ENCODE measurements at regions not wholly inside any gene's neighbourhood (a gene's known extent, or its start where the extent isn't known, plus 50 kb on each side); places are given as distances from the start of the nearest gene placed in this dataset.

DNA sequence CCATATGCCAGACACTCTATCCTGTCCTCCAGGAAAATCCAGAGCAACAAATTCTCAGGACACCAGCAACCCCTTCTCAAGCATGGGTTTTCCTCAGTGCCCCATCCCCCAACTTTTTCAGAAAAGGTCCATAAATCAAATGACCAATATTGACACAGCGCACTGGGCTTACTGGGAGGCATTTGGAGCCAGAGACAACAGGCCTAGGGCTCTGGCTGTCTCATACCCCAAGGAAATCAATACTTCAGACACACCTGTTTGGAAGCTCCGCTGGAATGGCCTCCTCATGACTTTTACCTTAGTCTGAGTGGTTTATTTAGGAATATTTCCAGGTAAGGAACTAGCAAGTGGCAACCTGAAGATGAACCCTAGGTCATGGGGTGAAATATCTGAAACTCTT lies 66.9 kb upstream of the TNR start:
- 89 to 100% methylated on average over 1 of the region's 2 CpGs for WGBS, 2 experiments (ENCODE audit: insufficient coverage in 2 of 2)
- Histone ChIP-seq H3K27ac (ENCODE audit: low read depth, low read length, severe bottlenecking) (no peak overlapping the region), H3K9me3 (ENCODE audit: control insufficient read depth, low read length) (no peaks in the 10 kb centered on the region), H3K36me3 (ENCODE audit: control insufficient read depth, insufficient read depth, low read length) (no peaks in the 10 kb centered on the region), H3K4me1 (ENCODE audit: control insufficient read depth, insufficient read depth, low read length, poor library complexity, severe bottlenecking) (no peaks in the 10 kb centered on the region), H3K4me3 (ENCODE audit: extremely low read depth, insufficient read depth, low read length, poor library complexity, severe bottlenecking) (no peak overlapping the region)

DNA sequence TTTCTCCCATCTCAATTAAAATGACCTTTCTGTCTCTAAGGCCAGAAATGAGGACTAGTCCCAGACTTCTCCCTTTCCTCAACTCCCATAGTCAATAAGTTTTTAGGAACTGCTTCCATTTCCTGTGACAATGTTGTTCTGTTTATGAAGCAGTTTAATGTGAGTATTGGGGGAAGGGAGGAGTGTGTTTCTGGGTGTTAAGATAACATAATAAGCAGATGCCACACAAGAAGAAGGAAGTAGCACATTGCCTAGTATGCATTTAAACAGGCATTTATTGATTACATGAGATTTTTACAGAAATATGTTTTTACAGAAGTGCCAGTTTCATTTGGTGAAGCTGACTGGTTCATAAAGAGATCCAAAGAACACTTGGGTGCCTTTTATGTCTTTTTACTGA lies 65.6 kb upstream of the TNR start:
- Histone ChIP-seq H3K27ac (ENCODE audit: low read depth, low read length, severe bottlenecking) (no peak overlapping the region), H3K9me3 (ENCODE audit: control insufficient read depth, low read length) (no peaks in the 10 kb centered on the region), H3K36me3 (ENCODE audit: control insufficient read depth, insufficient read depth, low read length) (no peaks in the 10 kb centered on the region), H3K4me1 (ENCODE audit: control insufficient read depth, insufficient read depth, low read length, poor library complexity, severe bottlenecking) (no peaks in the 10 kb centered on the region), H3K4me3 (ENCODE audit: extremely low read depth, insufficient read depth, low read length, poor library complexity, severe bottlenecking) (no peak overlapping the region)

DNA sequence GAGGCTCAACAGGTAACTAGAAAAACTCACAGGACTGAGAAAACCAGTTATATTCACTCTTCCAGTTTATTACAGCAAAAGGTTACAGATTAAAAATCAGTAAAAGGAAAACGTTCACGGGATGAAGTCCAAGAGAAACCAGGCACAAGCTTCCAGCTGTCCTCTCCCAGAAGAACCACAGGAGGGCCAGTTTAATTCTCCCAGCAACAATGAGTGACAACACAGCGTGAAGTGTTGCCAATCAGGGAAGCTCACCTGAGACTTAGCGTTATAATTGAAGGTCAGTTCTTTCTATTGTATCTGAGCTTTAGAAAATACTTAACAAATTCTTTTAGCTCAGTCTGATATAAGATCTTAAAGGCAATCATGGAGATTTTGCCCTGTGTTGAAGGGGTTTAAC lies 65.2 kb upstream of the TNR start:
- Histone ChIP-seq H3K9me3 (ENCODE audit: control insufficient read depth, low read length) (no peaks in the 10 kb centered on the region), H3K4me1 (ENCODE audit: control insufficient read depth, insufficient read depth, low read length, poor library complexity, severe bottlenecking) (no peaks in the 10 kb centered on the region), H3K4me3 (ENCODE audit: extremely low read depth, insufficient read depth, low read length, poor library complexity, severe bottlenecking) (no peak overlapping the region), H3K27ac (ENCODE audit: low read depth, low read length, severe bottlenecking) (no peak overlapping the region), H3K36me3 (ENCODE audit: control insufficient read depth, insufficient read depth, low read length) (no peaks in the 10 kb centered on the region)
- WGBS, 2 experiments (ENCODE audit: insufficient coverage in 2 of 2) = 0 to 21% methylated on average over 2 of the region's 4 CpGs

DNA sequence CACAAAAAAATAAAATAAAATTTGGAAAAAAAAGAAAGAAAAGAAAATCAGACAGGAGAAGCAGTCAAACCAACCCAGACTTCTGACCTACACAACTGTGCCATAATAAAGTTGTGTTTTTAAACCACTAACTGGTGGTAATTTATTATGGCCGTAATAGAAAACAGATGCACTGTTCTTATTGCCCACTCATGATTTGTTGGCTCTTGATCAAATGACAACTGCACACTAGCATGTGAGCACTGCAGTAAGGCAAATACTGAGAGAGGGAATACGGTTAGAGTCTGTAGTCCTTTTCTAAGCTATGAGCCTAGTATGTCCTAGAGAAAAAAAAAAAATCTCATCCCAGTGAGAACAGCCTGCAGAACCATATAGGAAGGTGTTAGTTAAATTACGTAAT lies 61.2 kb upstream of the TNR start:
- no peak overlapping the region for H3K4me3 ChIP-seq (ENCODE audit: extremely low read depth, insufficient read depth, low read length, poor library complexity, severe bottlenecking)
- 100% methylated on average over 1 of the region's 3 CpGs; no CpG with 5 or more reads in 1 of the 2 experiments for WGBS, 2 experiments (ENCODE audit: insufficient coverage in 2 of 2)

DNA sequence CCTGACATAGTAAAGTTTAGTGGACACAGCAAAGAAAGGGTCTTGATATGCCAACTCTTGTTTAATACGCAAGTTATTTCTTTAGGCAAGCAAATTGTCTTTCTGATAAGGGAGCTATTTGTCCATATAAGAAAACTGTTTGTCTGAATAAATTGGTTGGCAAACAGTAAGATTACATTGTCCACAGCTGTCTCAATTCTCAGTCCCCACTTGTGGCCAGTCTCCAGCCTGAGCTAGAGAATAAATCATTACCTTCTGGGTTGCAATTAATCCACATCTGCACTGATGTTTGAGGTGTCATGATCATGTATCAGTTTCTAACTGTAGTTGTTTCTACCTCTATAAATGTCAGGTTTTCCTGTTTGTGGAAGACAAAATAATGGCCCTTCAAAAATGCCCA lies 60.0 kb upstream of the TNR start:
- H3K9me3 ChIP-seq (ENCODE audit: control insufficient read depth, low read length) = no peaks in the 10 kb centered on the region
- H3K4me1 ChIP-seq (ENCODE audit: control insufficient read depth, insufficient read depth, low read length, poor library complexity, severe bottlenecking) = no peaks in the 10 kb centered on the region
- H3K36me3 ChIP-seq (ENCODE audit: control insufficient read depth, insufficient read depth, low read length) = no peaks in the 10 kb centered on the region
- H3K27ac ChIP-seq (ENCODE audit: low read depth, low read length, severe bottlenecking) = no peak overlapping the region
- no peak overlapping the region for H3K4me3 ChIP-seq (ENCODE audit: extremely low read depth, insufficient read depth, low read length, poor library complexity, severe bottlenecking)
- 100% methylated on average over 1 of the region's 1 CpG; no CpG with 5 or more reads in 1 of the 2 experiments for WGBS, 2 experiments (ENCODE audit: insufficient coverage in 2 of 2)

More for the DNA sequence above, 61.2 kb upstream of the TNR start:
- H3K36me3 ChIP-seq (ENCODE audit: control insufficient read depth, insufficient read depth, low read length) = no peaks in the 10 kb centered on the region
- H3K4me1 ChIP-seq (ENCODE audit: control insufficient read depth, insufficient read depth, low read length, poor library complexity, severe bottlenecking) = no peaks in the 10 kb centered on the region
- no peaks in the 10 kb centered on the region for H3K9me3 ChIP-seq (ENCODE audit: control insufficient read depth, low read length)
- H3K27ac ChIP-seq (ENCODE audit: low read depth, low read length, severe bottlenecking) = no peak overlapping the region

DNA sequence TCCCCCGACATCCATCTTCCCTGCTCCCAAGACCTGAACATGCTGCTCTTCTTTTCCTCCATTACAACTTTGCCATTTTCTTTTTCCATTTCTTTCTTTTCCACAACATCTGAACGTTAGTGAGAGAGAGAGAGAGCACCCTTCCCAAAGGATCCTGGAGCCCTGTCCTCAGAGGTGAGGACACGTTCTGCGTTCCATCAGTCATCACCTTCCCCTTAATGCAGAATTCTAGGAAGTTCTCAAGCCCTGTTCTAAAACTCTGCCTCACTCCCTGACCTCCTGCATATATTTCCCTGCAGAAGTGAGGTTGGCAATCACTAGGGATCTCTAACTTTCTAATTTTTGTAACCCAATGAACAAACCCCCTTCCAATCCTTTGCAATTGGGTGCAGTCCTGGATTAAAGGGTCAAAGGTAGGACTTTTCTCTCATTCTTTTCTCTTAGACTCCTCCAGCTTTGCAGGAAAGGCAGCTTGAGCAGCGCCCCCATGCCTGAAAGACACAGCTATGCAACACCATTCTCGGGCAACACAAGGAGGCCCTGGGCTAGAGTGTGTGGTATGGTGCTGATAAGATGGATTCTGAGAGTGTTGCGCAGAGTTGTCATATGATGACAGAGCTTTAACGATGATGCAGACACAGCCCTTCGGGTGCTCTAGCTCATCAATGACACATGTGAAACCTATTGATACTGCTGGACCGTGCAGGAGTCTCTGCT lies 59.2 kb upstream of the TNR start:
- H3K4me3 ChIP-seq (ENCODE audit: extremely low read depth, insufficient read depth, low read length, poor library complexity, severe bottlenecking) = no peak overlapping the region
- no peak overlapping the region for H3K27ac ChIP-seq (ENCODE audit: low read depth, low read length, severe bottlenecking)
- no peaks in the 10 kb centered on the region for H3K9me3 ChIP-seq (ENCODE audit: control insufficient read depth, low read length)
- no peaks in the 10 kb centered on the region for H3K4me1 ChIP-seq (ENCODE audit: control insufficient read depth, insufficient read depth, low read length, poor library complexity, severe bottlenecking)
- WGBS, 2 experiments (ENCODE audit: insufficient coverage in 2 of 2) = 90 to 92% methylated on average over 6 to 9 of the region's 10 CpGs
- no peaks in the 10 kb centered on the region for H3K36me3 ChIP-seq (ENCODE audit: control insufficient read depth, insufficient read depth, low read length)

DNA sequence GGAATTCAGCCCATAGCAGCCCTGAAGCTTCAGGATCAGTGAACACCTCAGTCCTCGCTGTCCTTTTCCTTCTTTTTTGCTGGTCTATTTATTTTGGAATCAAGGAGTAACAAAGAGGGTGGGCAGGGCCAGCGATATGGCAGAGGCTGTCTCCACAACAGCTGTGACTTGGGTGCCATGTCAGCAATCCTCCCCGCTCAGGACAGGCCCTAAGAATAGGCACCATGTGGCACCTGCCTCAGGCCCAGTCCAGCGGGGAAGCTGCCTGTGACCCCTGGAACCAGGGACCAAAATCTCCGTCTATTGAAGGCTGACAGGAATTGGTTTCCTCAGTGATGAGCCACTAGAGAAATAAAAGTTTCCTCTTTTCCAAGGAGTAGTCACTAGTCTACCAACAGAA lies 58.6 kb upstream of the TNR start:
- WGBS, 2 experiments (ENCODE audit: insufficient coverage in 2 of 2) = 72 to 75% methylated on average over 4 to 5 of the region's 5 CpGs
- H3K4me1 ChIP-seq (ENCODE audit: control insufficient read depth, insufficient read depth, low read length, poor library complexity, severe bottlenecking) = no peaks in the 10 kb centered on the region
- H3K27ac ChIP-seq (ENCODE audit: low read depth, low read length, severe bottlenecking) = no peak overlapping the region
- no peak overlapping the region for H3K4me3 ChIP-seq (ENCODE audit: extremely low read depth, insufficient read depth, low read length, poor library complexity, severe bottlenecking)
- H3K36me3 ChIP-seq (ENCODE audit: control insufficient read depth, insufficient read depth, low read length) = no peaks in the 10 kb centered on the region
- no peaks in the 10 kb centered on the region for H3K9me3 ChIP-seq (ENCODE audit: control insufficient read depth, low read length)

DNA sequence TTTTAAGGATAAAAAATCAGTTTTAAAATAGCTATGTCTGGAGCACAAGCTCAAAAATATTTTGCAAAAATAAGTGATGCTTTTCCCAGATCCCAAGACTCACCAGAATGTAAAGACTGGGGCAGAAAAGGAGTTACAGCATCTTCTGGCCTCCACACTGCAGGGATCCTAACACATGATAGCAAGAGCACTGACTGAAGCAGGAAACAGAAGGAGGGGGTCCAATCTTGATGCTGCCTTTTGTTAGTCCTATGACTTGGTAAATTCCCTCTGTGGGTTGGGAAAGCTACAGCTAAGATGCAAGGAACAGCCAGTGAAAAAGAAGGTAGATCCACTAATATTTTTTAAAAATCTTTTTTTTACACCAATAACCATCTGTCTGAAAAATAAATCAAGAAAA lies 54.2 kb upstream of the TNR start:
- H3K9me3 ChIP-seq (ENCODE audit: control insufficient read depth, low read length) = no peaks in the 10 kb centered on the region
- H3K27ac ChIP-seq (ENCODE audit: low read depth, low read length, severe bottlenecking) = no peak overlapping the region
- no peak overlapping the region for H3K4me3 ChIP-seq (ENCODE audit: extremely low read depth, insufficient read depth, low read length, poor library complexity, severe bottlenecking)
- H3K4me1 ChIP-seq (ENCODE audit: control insufficient read depth, insufficient read depth, low read length, poor library complexity, severe bottlenecking) = no peaks in the 10 kb centered on the region
- no peaks in the 10 kb centered on the region for H3K36me3 ChIP-seq (ENCODE audit: control insufficient read depth, insufficient read depth, low read length)

DNA sequence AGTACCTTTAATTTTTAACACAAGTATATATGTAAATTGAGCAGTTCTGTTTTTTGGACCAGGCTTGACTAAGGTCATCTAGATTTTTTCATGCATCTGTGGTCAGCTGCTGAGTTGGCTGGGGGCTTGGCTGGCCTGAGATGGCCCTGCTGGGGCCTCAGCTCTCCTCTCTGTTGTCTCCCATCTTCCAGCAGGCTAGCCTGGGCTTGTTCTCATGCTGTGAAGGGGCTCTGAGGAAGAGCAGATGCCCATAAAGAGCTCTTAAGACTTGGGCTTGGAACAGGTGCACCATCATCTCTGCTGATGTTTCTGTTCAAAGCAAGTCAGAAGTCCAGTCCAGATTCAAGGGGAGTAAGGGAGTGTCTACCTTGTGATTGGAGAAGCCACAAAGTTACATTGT lies 51.2 kb upstream of the TNR start:
- Histone ChIP-seq H3K36me3 (ENCODE audit: control insufficient read depth, insufficient read depth, low read length) (no peaks in the 10 kb centered on the region), H3K27ac (ENCODE audit: low read depth, low read length, severe bottlenecking) (no peak overlapping the region), H3K4me3 (ENCODE audit: extremely low read depth, insufficient read depth, low read length, poor library complexity, severe bottlenecking) (no peak overlapping the region), H3K9me3 (ENCODE audit: control insufficient read depth, low read length) (no peaks in the 10 kb centered on the region), H3K4me1 (ENCODE audit: control insufficient read depth, insufficient read depth, low read length, poor library complexity, severe bottlenecking) (no peaks in the 10 kb centered on the region)

DNA sequence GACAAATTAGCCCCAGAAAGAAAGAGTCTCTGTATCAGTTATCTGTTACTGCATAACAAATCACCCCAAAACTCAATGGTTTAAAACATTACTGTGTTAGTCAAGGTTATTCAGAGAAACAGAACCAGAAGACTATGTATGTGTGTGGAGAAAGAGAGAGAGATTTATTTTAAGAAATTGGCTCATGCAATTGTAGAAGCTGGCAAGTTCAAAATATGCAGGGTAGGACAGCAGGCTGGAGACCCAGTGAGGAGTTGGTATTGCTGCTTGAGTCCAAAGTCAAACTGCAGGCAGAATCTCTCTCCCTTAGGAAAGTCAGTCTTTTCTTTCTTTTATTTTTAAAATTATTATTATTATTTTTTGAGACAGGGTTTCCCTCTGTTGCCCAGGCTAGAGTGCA lies 50.2 kb upstream of the TNR start:
- no peak overlapping the region for H3K4me3 ChIP-seq (ENCODE audit: extremely low read depth, insufficient read depth, low read length, poor library complexity, severe bottlenecking)
- H3K27ac ChIP-seq (ENCODE audit: low read depth, low read length, severe bottlenecking) = no peak overlapping the region
- H3K36me3 ChIP-seq (ENCODE audit: control insufficient read depth, insufficient read depth, low read length) = no peaks in the 10 kb centered on the region
- H3K9me3 ChIP-seq (ENCODE audit: control insufficient read depth, low read length) = no peaks in the 10 kb centered on the region
- H3K4me1 ChIP-seq (ENCODE audit: control insufficient read depth, insufficient read depth, low read length, poor library complexity, severe bottlenecking) = no peaks in the 10 kb centered on the region

Measured in mesodermal cell (in vitro differentiated cells).